GM18858 (cell line): ENCODE measurements at regions not wholly inside any gene's neighbourhood (a gene's known extent, or its start where the extent isn't known, plus 50 kb on each side); places are given as distances from the start of the nearest gene placed in this dataset.

Source experiments
- ATAC-seq: cut with Tn5 transposase; IDR thresholded peaks from one replicate; pipeline ENCODE4 v1.9.1; 2021; ENCODE audit not compliant: unreplicated experiment

- ATAC-seq, result no peak
These were observed 165.2 kb downstream of the NTMT2 start for GRCh38 chr1:170310951-170311350.

- no peak for ATAC-seq
These were observed 167.5 kb downstream of the NTMT2 start for GRCh38 chr1:170313306-170313705.

- no peak for ATAC-seq
These were observed 170.5 kb downstream of the NTMT2 start for GRCh38 chr1:170316270-170316669.

- no peak for ATAC-seq
These were observed 172.4 kb downstream of the NTMT2 start for GRCh38 chr1:170318141-170318540.

- ATAC-seq, result no peak
These were observed 173.0 kb downstream of the NTMT2 start for GRCh38 chr1:170318736-170319135.

GRCh38 chr1:170321113-170321512 is 175.4 kb downstream of the NTMT2 start:
- ATAC-seq, result no peak

GRCh38 chr1:170326186-170326585 is 180.4 kb downstream of the NTMT2 start:
- ATAC-seq, result no peak

GRCh38 chr1:170332801-170333200 is 187.0 kb downstream of the NTMT2 start:
- no peak for ATAC-seq

- no peak for ATAC-seq
These were observed 191.7 kb downstream of the NTMT2 start for GRCh38 chr1:170337413-170337994.

GRCh38 chr1:170339534-170339933 is 192.4 kb upstream of the GORAB start:
- ATAC-seq, result no peak

GRCh38 chr1:170340308-170340707 is 191.7 kb upstream of the GORAB start:
- no peak for ATAC-seq

GRCh38 chr1:170351366-170351946 is 180.5 kb upstream of the GORAB start:
- no peak for ATAC-seq

- ATAC-seq, result no peak
These were observed 177.7 kb upstream of the GORAB start for GRCh38 chr1:170354246-170354645.

- no peak for ATAC-seq
These were observed 177.3 kb upstream of the GORAB start for GRCh38 chr1:170354690-170355089.

- no peak for ATAC-seq
These were observed 176.6 kb upstream of the GORAB start for GRCh38 chr1:170355267-170355801.

GRCh38 chr1:170356585-170356984 is 175.4 kb upstream of the GORAB start:
- ATAC-seq, result no peak

GRCh38 chr1:170357750-170358149 is 174.2 kb upstream of the GORAB start:
- no peak for ATAC-seq

GRCh38 chr1:170360601-170361000 is 171.4 kb upstream of the GORAB start:
- no peak for ATAC-seq

- ATAC-seq, result no peak
These were observed 166.6 kb upstream of the GORAB start for GRCh38 chr1:170365331-170365730.

GRCh38 chr1:170366980-170367379 is 165.0 kb upstream of the GORAB start:
- ATAC-seq, result no peak

- ATAC-seq, result no peak
These were observed 164.4 kb upstream of the GORAB start for GRCh38 chr1:170367615-170368014.

- ATAC-seq, result no peak
These were observed 163.0 kb upstream of the GORAB start for GRCh38 chr1:170369000-170369399.

- ATAC-seq, result no peak
These were observed 162.5 kb upstream of the GORAB start for GRCh38 chr1:170369417-170369816.
